Right lobe of liver (tissue), 4 donors: ENCODE measurements at regions not wholly inside any gene's neighbourhood (a gene's known extent, or its start where the extent isn't known, plus 50 kb on each side); places are given as distances from the start of the nearest gene placed in this dataset.

Source experiments
- CTCF ChIP-seq, 4 donors: fragments of 200-600 bp in 3 of 4; fragments of 450-650 bp in 1 of 4; IDR thresholded peaks; one replicate each; pipeline versions ENCODE4 v1.5.1 to v1.8.0; 2016 to 2022; ENCODE audit warnings: antibody characterized with exemption in 4 of 4, mild to moderate bottlenecking in 2 of 4
- POLR2A ChIP-seq: fragments of 450-650 bp; IDR thresholded peaks from one replicate; pipeline ENCODE4 v1.6.1; 2017; ENCODE audit warnings: antibody characterized with exemption, mild to moderate bottlenecking
- donor health status: DM: no; HTN: no; CAD: no.
- donor health status: DM: no; HTN: no; CAD: no.
- donor health status: DM: no; HTN: yes; CAD: no.

- TF ChIP-seq POLR2A, result no peak
- TF ChIP-seq CTCF (IDR thresholded peaks at IDR 0.05), result no peak
Measured at GRCh38 chr18:26706911-26707351, 158.6 kb downstream of the AQP4 start.
